ENCODE measurements at regions not wholly inside any gene's neighbourhood (a gene's known extent, or its start where the extent isn't known, plus 50 kb on each side); places are given as distances from the start of the nearest gene placed in this dataset.
"Not testable (repeated sequence)": the region's sequence is repeated elsewhere in the genome, so short reads cannot be mapped to it uniquely, and the experiment has no call there.

GRCh38 chr7:68082066-68082960 is 1085.7 kb downstream of the TYW1 start:
- H3K4me1 ChIP-seq (ENCODE audit: control insufficient read depth, insufficient read depth, low read length); H3K36me3 ChIP-seq (ENCODE audit: insufficient read depth, low read length); H3K9me3 ChIP-seq (replicated peaks; ENCODE audit: low read length); H3K9ac ChIP-seq (ENCODE audit: low read depth, low read length); H3K4me2 ChIP-seq (ENCODE audit: low read length); H3K27me3 ChIP-seq (ENCODE audit: control insufficient read depth, insufficient read depth, low read length); H3K4me3 ChIP-seq (ENCODE audit: low read length): not testable (repeated sequence)

- H3K27me3 ChIP-seq (ENCODE audit: control insufficient read depth, insufficient read depth, low read length); H3K4me2 ChIP-seq (ENCODE audit: low read length); H3K4me3 ChIP-seq (ENCODE audit: low read length); H3K4me1 ChIP-seq (ENCODE audit: control insufficient read depth, insufficient read depth, low read length); H3K9me3 ChIP-seq (replicated peaks; ENCODE audit: low read length); H3K9ac ChIP-seq (ENCODE audit: low read depth, low read length); H3K36me3 ChIP-seq (ENCODE audit: insufficient read depth, low read length): not testable (repeated sequence)
These were observed 1086.5 kb downstream of the TYW1 start for GRCh38 chr7:68082961-68083657.

GRCh38 chr7:68087401-68087800 is 1090.8 kb downstream of the TYW1 start:
- Histone ChIP-seq H3K4me3 (ENCODE audit: low read length) (no peak overlapping the region), H3K9me3 (replicated peaks; ENCODE audit: low read length) (no peaks in the 10 kb centered on the region), H3K4me2 (ENCODE audit: low read length) (no peak overlapping the region), H3K36me3 (ENCODE audit: insufficient read depth, low read length) (no peaks in the 10 kb centered on the region), H3K9ac (ENCODE audit: low read depth, low read length) (no peak overlapping the region), H3K27me3 (ENCODE audit: control insufficient read depth, insufficient read depth, low read length) (no peaks in the 10 kb centered on the region), H3K4me1 (ENCODE audit: control insufficient read depth, insufficient read depth, low read length) (no peaks in the 10 kb centered on the region)

- Histone ChIP-seq H3K4me1 (ENCODE audit: control insufficient read depth, insufficient read depth, low read length) (no peaks in the 10 kb centered on the region), H3K4me3 (ENCODE audit: low read length) (no peak overlapping the region), H3K9me3 (replicated peaks; ENCODE audit: low read length) (no peaks in the 10 kb centered on the region), H3K36me3 (ENCODE audit: insufficient read depth, low read length) (no peaks in the 10 kb centered on the region), H3K27me3 (ENCODE audit: control insufficient read depth, insufficient read depth, low read length) (no peaks in the 10 kb centered on the region), H3K9ac (ENCODE audit: low read depth, low read length) (no peak overlapping the region), H3K4me2 (ENCODE audit: low read length) (no peak overlapping the region)
These were observed 1092.2 kb downstream of the TYW1 start for GRCh38 chr7:68088879-68089278.

GRCh38 chr7:68090256-68090655 is 1093.6 kb downstream of the TYW1 start:
- not testable (repeated sequence) for H3K4me2 ChIP-seq (ENCODE audit: low read length); H3K4me1 ChIP-seq (ENCODE audit: control insufficient read depth, insufficient read depth, low read length); H3K27me3 ChIP-seq (ENCODE audit: control insufficient read depth, insufficient read depth, low read length); H3K36me3 ChIP-seq (ENCODE audit: insufficient read depth, low read length); H3K4me3 ChIP-seq (ENCODE audit: low read length); H3K9ac ChIP-seq (ENCODE audit: low read depth, low read length); H3K9me3 ChIP-seq (replicated peaks; ENCODE audit: low read length)

- H3K36me3 ChIP-seq (ENCODE audit: insufficient read depth, low read length), result no peaks in the 10 kb centered on the region
- no peaks in the 10 kb centered on the region for H3K27me3 ChIP-seq (ENCODE audit: control insufficient read depth, insufficient read depth, low read length)
- no peak overlapping the region for H3K4me3 ChIP-seq (ENCODE audit: low read length)
- peaks cover 3% of the 10 kb centered on the region for H3K9me3 ChIP-seq (replicated peaks; ENCODE audit: low read length)
- no peak overlapping the region for H3K9ac ChIP-seq (ENCODE audit: low read depth, low read length)
- H3K4me2 ChIP-seq (ENCODE audit: low read length), result no peak overlapping the region
- H3K4me1 ChIP-seq (ENCODE audit: control insufficient read depth, insufficient read depth, low read length), result no peaks in the 10 kb centered on the region
These were observed 1106.7 kb downstream of the TYW1 start for GRCh38 chr7:68103319-68103718.

GRCh38 chr7:68107261-68107660 is 1110.6 kb downstream of the TYW1 start:
- H3K4me2 ChIP-seq (ENCODE audit: low read length), result no peak overlapping the region
- no peak overlapping the region for H3K4me3 ChIP-seq (ENCODE audit: low read length)
- H3K27me3 ChIP-seq (ENCODE audit: control insufficient read depth, insufficient read depth, low read length), result no peaks in the 10 kb centered on the region
- H3K36me3 ChIP-seq (ENCODE audit: insufficient read depth, low read length), result no peaks in the 10 kb centered on the region
- H3K9ac ChIP-seq (ENCODE audit: low read depth, low read length), result no peak overlapping the region
- no peaks in the 10 kb centered on the region for H3K4me1 ChIP-seq (ENCODE audit: control insufficient read depth, insufficient read depth, low read length)
- H3K9me3 ChIP-seq (replicated peaks; ENCODE audit: low read length), result peaks cover 3% of the 10 kb centered on the region

GRCh38 chr7:68107968-68108367 is 1111.3 kb downstream of the TYW1 start:
- H3K36me3 ChIP-seq (ENCODE audit: insufficient read depth, low read length), result no peaks in the 10 kb centered on the region
- no peaks in the 10 kb centered on the region for H3K27me3 ChIP-seq (ENCODE audit: control insufficient read depth, insufficient read depth, low read length)
- H3K9ac ChIP-seq (ENCODE audit: low read depth, low read length), result no peak overlapping the region
- H3K9me3 ChIP-seq (replicated peaks; ENCODE audit: low read length), result peaks cover 3% of the 10 kb centered on the region
- H3K4me3 ChIP-seq (ENCODE audit: low read length), result no peak overlapping the region
- H3K4me2 ChIP-seq (ENCODE audit: low read length), result no peak overlapping the region
- no peaks in the 10 kb centered on the region for H3K4me1 ChIP-seq (ENCODE audit: control insufficient read depth, insufficient read depth, low read length)

GRCh38 chr7:68109299-68109698 is 1112.7 kb downstream of the TYW1 start:
- Histone ChIP-seq H3K4me1 (ENCODE audit: control insufficient read depth, insufficient read depth, low read length) (no peaks in the 10 kb centered on the region), H3K9ac (ENCODE audit: low read depth, low read length) (no peak overlapping the region), H3K4me3 (ENCODE audit: low read length) (no peak overlapping the region), H3K4me2 (ENCODE audit: low read length) (no peak overlapping the region), H3K27me3 (ENCODE audit: control insufficient read depth, insufficient read depth, low read length) (no peaks in the 10 kb centered on the region), H3K9me3 (replicated peaks; ENCODE audit: low read length) (peaks cover 3% of the 10 kb centered on the region), H3K36me3 (ENCODE audit: insufficient read depth, low read length) (no peaks in the 10 kb centered on the region)

- H3K9ac ChIP-seq (ENCODE audit: low read depth, low read length), result no peak overlapping the region
- no peaks in the 10 kb centered on the region for H3K27me3 ChIP-seq (ENCODE audit: control insufficient read depth, insufficient read depth, low read length)
- H3K36me3 ChIP-seq (ENCODE audit: insufficient read depth, low read length), result no peaks in the 10 kb centered on the region
- H3K9me3 ChIP-seq (replicated peaks; ENCODE audit: low read length), result peaks cover 21% of the 10 kb centered on the region
- H3K4me3 ChIP-seq (ENCODE audit: low read length), result no peak overlapping the region
- no peaks in the 10 kb centered on the region for H3K4me1 ChIP-seq (ENCODE audit: control insufficient read depth, insufficient read depth, low read length)
- H3K4me2 ChIP-seq (ENCODE audit: low read length), result no peak overlapping the region
These were observed 1122.8 kb downstream of the TYW1 start for GRCh38 chr7:68119411-68119810.

GRCh38 chr7:68121056-68121455 is 1124.4 kb downstream of the TYW1 start:
- H3K27me3 ChIP-seq (ENCODE audit: control insufficient read depth, insufficient read depth, low read length), result no peaks in the 10 kb centered on the region
- H3K4me3 ChIP-seq (ENCODE audit: low read length), result no peak overlapping the region
- no peaks in the 10 kb centered on the region for H3K4me1 ChIP-seq (ENCODE audit: control insufficient read depth, insufficient read depth, low read length)
- no peak overlapping the region for H3K4me2 ChIP-seq (ENCODE audit: low read length)
- no peak overlapping the region for H3K9ac ChIP-seq (ENCODE audit: low read depth, low read length)
- H3K36me3 ChIP-seq (ENCODE audit: insufficient read depth, low read length), result no peaks in the 10 kb centered on the region
- H3K9me3 ChIP-seq (replicated peaks; ENCODE audit: low read length), result peaks cover 21% of the 10 kb centered on the region

GRCh38 chr7:68121655-68122054 is 1125.0 kb downstream of the TYW1 start:
- Histone ChIP-seq H3K36me3 (ENCODE audit: insufficient read depth, low read length) (no peaks in the 10 kb centered on the region), H3K4me3 (ENCODE audit: low read length) (no peak overlapping the region), H3K4me1 (ENCODE audit: control insufficient read depth, insufficient read depth, low read length) (no peaks in the 10 kb centered on the region), H3K4me2 (ENCODE audit: low read length) (no peak overlapping the region), H3K9me3 (replicated peaks; ENCODE audit: low read length) (peaks cover 21% of the 10 kb centered on the region), H3K9ac (ENCODE audit: low read depth, low read length) (no peak overlapping the region), H3K27me3 (ENCODE audit: control insufficient read depth, insufficient read depth, low read length) (no peaks in the 10 kb centered on the region)

Data from skeletal muscle satellite cell (primary cell).